ENCODE measurements at regions not wholly inside any gene's neighbourhood (a gene's known extent, or its start where the extent isn't known, plus 50 kb on each side); places are given as distances from the start of the nearest gene placed in this dataset.
"Not testable (repeated sequence)": the region's sequence is repeated elsewhere in the genome, so short reads cannot be mapped to it uniquely, and the experiment has no call there.

DNA sequence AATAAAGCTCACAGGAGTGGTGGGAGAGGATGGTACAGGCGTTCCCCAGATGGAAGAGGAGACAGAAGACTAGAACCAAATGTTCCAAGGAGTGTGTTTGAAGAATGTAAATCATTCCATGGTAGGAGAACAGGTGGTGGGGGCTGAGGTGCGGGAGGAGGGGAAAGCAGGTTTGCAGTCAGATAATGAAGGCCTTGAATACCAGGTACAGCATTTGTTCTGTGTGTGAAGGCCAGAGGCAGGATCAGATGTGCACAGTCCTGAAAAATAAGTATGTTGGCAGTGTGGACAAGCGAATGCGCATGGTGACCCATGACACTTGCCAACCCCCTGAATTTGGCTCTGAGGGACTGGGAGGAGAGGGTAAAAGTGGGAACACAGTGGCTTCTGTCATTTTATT lies 59.9 kb upstream of the ALDH1B1 start:
- Histone ChIP-seq H3K4me1 (ENCODE audit: control insufficient read depth, insufficient read depth, low read length) (peaks cover 12% of the 10 kb centered on the region), H3K27me3 (ENCODE audit: control insufficient read depth, insufficient read depth, low read length) (no peaks in the 10 kb centered on the region), H3K27ac (ENCODE audit: low read length) (no peak overlapping the region), H3K9me3 (replicated peaks; ENCODE audit: control insufficient read depth, low read depth, low read length) (no peaks in the 10 kb centered on the region), H3K4me3 (ENCODE audit: low read length) (no peak overlapping the region), H3K36me3 (ENCODE audit: control insufficient read depth, insufficient read depth, low read length) (no peaks in the 10 kb centered on the region)
- 92% methylated on average over 3 of the region's 4 CpGs for whole genome bisulfite sequencing (ENCODE audit: insufficient coverage)
- no peak for DNase-seq

DNA sequence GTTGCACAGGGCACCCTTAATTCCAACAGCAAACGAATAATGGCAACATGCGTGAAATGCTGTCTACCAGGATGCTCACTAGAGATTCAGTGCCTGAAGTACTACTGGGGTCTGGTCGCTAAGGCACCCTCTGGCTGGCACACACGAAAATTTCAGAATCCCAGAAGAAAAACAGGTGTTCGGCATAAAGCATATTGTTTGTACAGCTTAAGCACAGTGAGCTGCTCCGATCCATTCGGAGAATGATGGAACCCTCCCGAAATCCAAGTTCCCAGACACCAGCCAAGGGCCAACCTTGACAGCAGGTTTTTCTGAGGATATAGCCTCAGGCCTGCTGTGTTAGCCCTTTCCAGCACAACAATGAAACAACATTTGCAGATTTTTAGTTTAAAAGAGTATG lies 61.4 kb upstream of the ALDH1B1 start:
- WGBS (ENCODE audit: insufficient coverage): 83% methylated on average over 8 of the region's 8 CpGs
- no peaks in the 10 kb centered on the region for H3K36me3 ChIP-seq (ENCODE audit: control insufficient read depth, insufficient read depth, low read length)
- no peak overlapping the region for H3K4me3 ChIP-seq (ENCODE audit: low read length)
- no peak overlapping the region for H3K27ac ChIP-seq (ENCODE audit: low read length)
- H3K4me1 ChIP-seq (ENCODE audit: control insufficient read depth, insufficient read depth, low read length): peaks cover 1% of the 10 kb centered on the region
- H3K27me3 ChIP-seq (ENCODE audit: control insufficient read depth, insufficient read depth, low read length): no peaks in the 10 kb centered on the region
- no peaks in the 10 kb centered on the region for H3K9me3 ChIP-seq (replicated peaks; ENCODE audit: control insufficient read depth, low read depth, low read length)
- no peak for DNase-seq

DNA sequence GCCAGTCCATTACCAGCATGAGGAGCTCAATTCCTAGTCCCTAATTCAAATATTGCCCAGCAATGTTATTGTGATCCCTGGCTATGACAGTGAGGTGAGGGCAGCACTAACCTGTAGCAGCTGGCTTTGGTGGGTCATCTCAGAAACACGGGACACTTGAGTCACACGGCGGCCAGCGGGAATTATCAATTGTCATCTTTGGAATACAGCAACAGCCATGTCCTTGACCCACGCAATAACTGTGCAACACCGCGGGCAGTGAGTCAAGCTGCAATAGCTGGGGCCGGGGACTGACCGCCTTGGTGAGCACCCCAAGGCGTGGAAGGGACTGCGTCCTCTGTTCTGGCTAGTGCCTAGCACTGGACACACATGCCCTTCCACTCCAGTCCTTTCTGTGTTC lies 62.5 kb upstream of the ALDH1B1 start:
- no peak overlapping the region for H3K27ac ChIP-seq (ENCODE audit: low read length)
- no peak for DNase-seq
- H3K36me3 ChIP-seq (ENCODE audit: control insufficient read depth, insufficient read depth, low read length): no peaks in the 10 kb centered on the region
- H3K4me1 ChIP-seq (ENCODE audit: control insufficient read depth, insufficient read depth, low read length): no peaks in the 10 kb centered on the region
- no peaks in the 10 kb centered on the region for H3K27me3 ChIP-seq (ENCODE audit: control insufficient read depth, insufficient read depth, low read length)
- WGBS (ENCODE audit: insufficient coverage): 87% methylated on average over 11 of the region's 11 CpGs
- no peak overlapping the region for H3K4me3 ChIP-seq (ENCODE audit: low read length)
- no peaks in the 10 kb centered on the region for H3K9me3 ChIP-seq (replicated peaks; ENCODE audit: control insufficient read depth, low read depth, low read length)

DNA sequence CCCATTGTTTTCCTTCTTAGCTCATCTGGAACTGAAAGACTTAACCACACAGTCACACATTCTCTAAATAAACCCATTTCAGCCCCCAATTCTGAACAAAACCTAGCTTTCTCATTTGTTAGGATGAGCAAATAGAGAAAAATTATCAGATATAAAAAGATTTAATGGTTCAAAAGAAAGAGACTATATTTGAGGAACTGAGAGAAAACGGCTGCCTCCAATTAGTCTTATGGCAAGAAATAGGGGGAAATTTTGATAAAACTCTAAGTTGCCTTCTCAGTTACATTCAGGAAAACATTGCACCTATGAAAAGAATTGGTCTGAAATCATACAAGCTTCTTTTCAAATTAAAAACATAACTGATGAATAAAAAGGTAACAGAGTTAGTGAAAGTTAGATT lies 63.7 kb upstream of the ALDH1B1 start:
- Histone ChIP-seq H3K9me3 (replicated peaks; ENCODE audit: control insufficient read depth, low read depth, low read length) (no peaks in the 10 kb centered on the region), H3K27ac (ENCODE audit: low read length) (no peak overlapping the region), H3K4me3 (ENCODE audit: low read length) (no peak overlapping the region), H3K27me3 (ENCODE audit: control insufficient read depth, insufficient read depth, low read length) (no peaks in the 10 kb centered on the region), H3K36me3 (ENCODE audit: control insufficient read depth, insufficient read depth, low read length) (no peaks in the 10 kb centered on the region), H3K4me1 (ENCODE audit: control insufficient read depth, insufficient read depth, low read length) (no peaks in the 10 kb centered on the region)
- DNase-seq: no peak
- WGBS (ENCODE audit: insufficient coverage): no CpG with 5 or more reads among the region's 1 CpG

DNA sequence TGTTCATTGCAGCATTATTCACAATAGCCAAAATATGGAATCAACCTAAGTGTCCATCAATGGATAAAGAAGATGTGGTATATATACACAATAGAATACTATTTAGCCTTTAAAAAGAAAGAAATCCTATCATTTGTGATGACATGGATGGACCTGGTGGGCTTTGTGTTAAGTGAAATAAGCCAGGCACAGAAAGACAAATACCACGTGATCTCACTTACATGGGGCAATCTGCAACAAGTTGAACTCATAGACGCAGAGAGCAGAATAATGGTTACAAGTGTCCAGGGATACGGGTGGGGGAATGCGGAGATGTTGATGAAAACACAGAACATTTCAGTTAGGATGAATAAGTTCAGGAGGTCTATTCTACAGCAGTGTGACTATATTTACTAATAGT lies 66.4 kb upstream of the ALDH1B1 start:
- no peaks in the 10 kb centered on the region for H3K36me3 ChIP-seq (ENCODE audit: control insufficient read depth, insufficient read depth, low read length)
- no peaks in the 10 kb centered on the region for H3K27me3 ChIP-seq (ENCODE audit: control insufficient read depth, insufficient read depth, low read length)
- H3K27ac ChIP-seq (ENCODE audit: low read length): no peak overlapping the region
- WGBS (ENCODE audit: insufficient coverage): 93% methylated on average over 2 of the region's 4 CpGs
- no peak overlapping the region for H3K4me3 ChIP-seq (ENCODE audit: low read length)
- H3K9me3 ChIP-seq (replicated peaks; ENCODE audit: control insufficient read depth, low read depth, low read length): no peaks in the 10 kb centered on the region
- DNase-seq: no peak
- no peaks in the 10 kb centered on the region for H3K4me1 ChIP-seq (ENCODE audit: control insufficient read depth, insufficient read depth, low read length)

DNA sequence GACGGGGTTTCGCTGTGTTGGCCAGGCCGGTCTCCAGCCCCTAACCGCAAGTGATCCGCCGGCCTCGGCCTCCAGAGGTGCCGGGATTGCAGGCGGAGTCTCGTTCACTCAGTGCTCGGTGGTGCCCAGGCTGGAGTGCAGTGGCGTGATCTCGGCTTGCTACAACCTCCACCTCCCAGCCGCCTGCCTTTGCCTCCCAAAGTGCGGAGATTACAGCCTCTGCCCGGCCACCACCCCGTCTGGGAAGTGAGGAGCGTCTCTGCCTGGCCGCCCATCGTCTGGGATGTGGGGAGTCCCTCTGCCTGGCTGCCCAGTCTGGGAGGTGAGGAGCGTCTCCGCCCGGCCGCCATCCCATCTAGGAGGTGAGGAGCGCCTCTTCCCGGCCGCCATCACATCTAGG lies 68.3 kb upstream of the ALDH1B1 start:
- not testable (repeated sequence) for H3K4me1 ChIP-seq (ENCODE audit: control insufficient read depth, insufficient read depth, low read length); H3K4me3 ChIP-seq (ENCODE audit: low read length); H3K27me3 ChIP-seq (ENCODE audit: control insufficient read depth, insufficient read depth, low read length); H3K36me3 ChIP-seq (ENCODE audit: control insufficient read depth, insufficient read depth, low read length); DNase-seq; H3K27ac ChIP-seq (ENCODE audit: low read length); H3K9me3 ChIP-seq (replicated peaks; ENCODE audit: control insufficient read depth, low read depth, low read length)
- 97% methylated on average over 13 of the region's 27 CpGs for WGBS (ENCODE audit: insufficient coverage)

DNA sequence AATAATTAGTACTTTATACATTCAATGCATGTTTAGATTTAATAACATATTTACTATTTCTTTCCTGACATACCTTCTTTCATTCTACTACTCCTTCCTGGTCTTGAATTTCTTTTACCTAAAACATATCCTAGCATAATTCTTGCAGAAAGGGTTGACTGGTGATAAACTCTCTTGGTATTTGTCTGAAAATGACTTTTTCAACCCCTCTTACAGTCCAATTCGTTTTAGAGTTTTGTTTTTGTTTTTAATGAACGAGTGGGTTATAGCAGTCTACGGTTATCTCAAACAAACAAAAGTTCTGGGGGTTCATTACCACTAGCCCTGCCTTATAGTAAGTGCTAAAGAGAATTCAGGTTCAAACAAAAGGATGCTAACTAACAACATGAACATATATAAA lies 69.6 kb upstream of the ALDH1B1 start:
- no peak for DNase-seq
- Histone ChIP-seq H3K4me3 (ENCODE audit: low read length) (no peak overlapping the region), H3K9me3 (replicated peaks; ENCODE audit: control insufficient read depth, low read depth, low read length) (no peaks in the 10 kb centered on the region), H3K27me3 (ENCODE audit: control insufficient read depth, insufficient read depth, low read length) (no peaks in the 10 kb centered on the region), H3K27ac (ENCODE audit: low read length) (no peak overlapping the region), H3K36me3 (ENCODE audit: control insufficient read depth, insufficient read depth, low read length) (no peaks in the 10 kb centered on the region), H3K4me1 (ENCODE audit: control insufficient read depth, insufficient read depth, low read length) (peaks cover 10% of the 10 kb centered on the region)
- WGBS (ENCODE audit: insufficient coverage): no CpG with 5 or more reads among the region's 3 CpGs

DNA sequence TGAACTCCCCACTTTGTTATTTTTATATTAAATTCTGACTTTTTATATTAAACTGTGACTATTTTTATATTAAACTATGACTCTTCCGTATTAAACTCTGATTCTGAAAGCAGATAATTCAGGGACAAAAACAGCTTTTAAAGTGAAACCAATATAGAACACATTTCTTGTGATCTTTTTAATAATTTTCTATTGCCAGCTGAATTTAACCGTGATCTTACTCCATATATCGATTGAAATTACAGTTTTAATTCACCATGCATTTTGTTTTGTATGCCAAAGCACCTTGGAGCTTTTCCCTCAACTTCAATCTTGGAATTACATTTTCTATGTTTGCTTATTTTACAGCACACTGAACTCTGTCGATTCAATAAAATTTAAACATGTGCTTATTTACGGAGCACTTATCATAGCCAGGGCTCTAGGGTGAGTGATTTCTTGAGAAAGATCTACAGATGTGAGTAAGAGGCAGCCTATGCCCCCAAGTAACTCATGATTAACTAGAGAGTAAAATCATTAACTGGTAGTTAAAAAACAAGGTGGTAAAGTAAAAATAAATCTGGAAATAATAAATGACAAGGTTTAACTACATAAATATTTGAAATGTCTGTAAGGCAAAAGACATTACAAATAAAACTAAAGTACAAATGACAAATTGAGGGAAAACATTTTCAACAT lies 72.9 kb upstream of the ALDH1B1 start:
- H3K4me3 ChIP-seq (ENCODE audit: low read length): no peak overlapping the region
- peak overlapping the region; percentile 51 for H3K27ac ChIP-seq (ENCODE audit: low read length)
- DNase-seq: no peak
- no peaks in the 10 kb centered on the region for H3K36me3 ChIP-seq (ENCODE audit: control insufficient read depth, insufficient read depth, low read length)
- no peaks in the 10 kb centered on the region for H3K9me3 ChIP-seq (replicated peaks; ENCODE audit: control insufficient read depth, low read depth, low read length)
- WGBS (ENCODE audit: insufficient coverage): no CpG with 5 or more reads among the region's 5 CpGs
- H3K4me1 ChIP-seq (ENCODE audit: control insufficient read depth, insufficient read depth, low read length): peaks cover 29% of the 10 kb centered on the region
- H3K27me3 ChIP-seq (ENCODE audit: control insufficient read depth, insufficient read depth, low read length): no peaks in the 10 kb centered on the region

DNA sequence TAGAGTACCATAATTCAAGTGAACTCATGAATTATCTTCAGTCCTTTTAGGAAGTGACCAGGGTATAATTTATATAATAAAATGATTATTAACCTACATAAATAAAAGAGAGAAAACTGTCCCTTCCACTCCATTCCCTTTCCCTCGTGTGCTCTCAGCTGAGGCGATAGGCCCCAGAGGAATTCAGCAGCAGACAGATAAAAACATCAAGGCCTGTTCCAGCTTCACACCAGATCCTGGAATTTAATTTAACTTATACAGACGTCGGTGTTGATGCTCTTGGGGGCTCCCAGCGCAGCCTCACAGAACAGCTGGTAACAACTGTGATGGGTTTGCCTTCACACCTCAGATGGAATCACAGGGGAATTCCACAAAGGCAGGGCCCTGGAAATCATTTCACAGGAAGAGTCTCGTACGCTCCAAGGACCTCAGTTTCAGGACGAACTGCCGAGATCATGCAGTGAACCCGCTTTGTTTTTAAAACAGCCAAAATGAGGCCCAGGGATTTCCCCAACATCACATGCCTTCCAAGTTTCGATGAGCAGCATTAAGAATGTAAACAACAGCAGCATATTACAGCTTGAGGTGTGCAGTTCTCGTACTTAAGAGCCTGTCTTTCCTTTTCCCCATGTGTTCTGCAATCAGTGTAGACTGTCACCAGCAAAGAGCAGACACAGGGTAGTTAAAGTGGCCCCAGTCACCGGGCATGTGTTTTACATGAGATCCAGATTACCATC lies 73.6 kb upstream of the ALDH1B1 start:
- Histone ChIP-seq H3K27ac (ENCODE audit: low read length) (peak overlapping the region; percentile 51), H3K4me1 (ENCODE audit: control insufficient read depth, insufficient read depth, low read length) (peaks cover 29% of the 10 kb centered on the region), H3K27me3 (ENCODE audit: control insufficient read depth, insufficient read depth, low read length) (no peaks in the 10 kb centered on the region), H3K4me3 (ENCODE audit: low read length) (no peak overlapping the region), H3K9me3 (replicated peaks; ENCODE audit: control insufficient read depth, low read depth, low read length) (no peaks in the 10 kb centered on the region), H3K36me3 (ENCODE audit: control insufficient read depth, insufficient read depth, low read length) (no peaks in the 10 kb centered on the region)
- WGBS (ENCODE audit: insufficient coverage): 6% methylated on average over 9 of the region's 13 CpGs
- peak; percentile 83 for DNase-seq

DNA sequence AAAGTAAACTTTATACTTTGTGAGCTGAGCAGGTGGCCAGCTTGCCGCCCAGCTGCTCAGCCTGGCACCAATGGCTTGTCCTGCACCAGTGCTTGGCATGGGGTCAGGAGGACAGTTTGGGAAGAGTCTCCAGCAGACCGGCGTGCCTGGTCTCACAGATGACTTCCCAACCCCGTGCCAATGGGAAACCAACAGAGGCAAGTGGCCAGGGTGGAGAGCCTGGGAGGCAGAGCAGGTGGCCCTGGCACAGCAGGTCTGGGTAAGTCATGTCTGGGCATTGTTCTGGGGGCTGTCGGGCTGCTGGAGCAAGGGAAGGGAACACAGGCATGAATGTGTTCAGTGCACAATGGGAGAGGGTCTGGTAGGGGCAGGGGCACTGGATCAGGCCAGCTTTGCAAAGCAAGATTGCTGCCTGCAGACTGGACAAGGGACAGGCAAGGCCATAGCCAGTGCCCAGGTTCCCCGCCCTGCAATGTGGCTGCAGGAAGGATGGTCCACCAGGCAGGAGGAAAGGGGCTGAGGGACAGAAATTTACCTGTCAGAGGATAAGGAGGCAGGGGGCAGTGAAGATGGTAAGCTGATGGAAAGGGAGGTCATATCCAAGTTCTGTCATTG lies 76.2 kb upstream of the ALDH1B1 start:
- Histone ChIP-seq H3K4me3 (ENCODE audit: low read length) (no peak overlapping the region), H3K36me3 (ENCODE audit: control insufficient read depth, insufficient read depth, low read length) (no peaks in the 10 kb centered on the region), H3K27me3 (ENCODE audit: control insufficient read depth, insufficient read depth, low read length) (peaks cover 2% of the 10 kb centered on the region), H3K4me1 (ENCODE audit: control insufficient read depth, insufficient read depth, low read length) (peaks cover 49% of the 10 kb centered on the region), H3K27ac (ENCODE audit: low read length) (no peak overlapping the region), H3K9me3 (replicated peaks; ENCODE audit: control insufficient read depth, low read depth, low read length) (no peaks in the 10 kb centered on the region)
- peak; percentile 82 for DNase-seq
- WGBS (ENCODE audit: insufficient coverage): 88% methylated on average over 5 of the region's 6 CpGs

Measured in muscle of leg (tissue), 3 donors.